GM12878 (cell line): ENCODE measurements at regions not wholly inside any gene's neighbourhood (a gene's known extent, or its start where the extent isn't known, plus 50 kb on each side); places are given as distances from the start of the nearest gene placed in this dataset.

ENCODE experiments used
- ATAC-seq: fragments of 200-7000 bp; cut with Tn5 transposase; 3 replicates; pipeline ENCODE4 v1.9.1; 2020; ENCODE audit warnings: mild to moderate bottlenecking, moderate library complexity
- BruUV-seq: library from RNA; stranded (reverse); fragments of 400-500 nt; replicated peaks from 2 replicates; lab custom pipeline; 2021; lab: Mats Ljungman, UMichigan
- CTCF ChIA-PET: fragments of 300-600 bp; sonication (Branson Sonifier 250); formaldehyde crosslinking; extraction: SDS; loops from one replicate; lab custom pipeline; 2021; ENCODE audit warnings: inconsistent platforms; lab: Yijun Ruan, JAX
- POLR2A ChIA-PET: fragments of 350-600 bp; formaldehyde crosslinking; extraction: SDS; loops from one replicate; lab custom pipeline; 2021; ENCODE audit warnings: inconsistent platforms; lab: Charles Lee
- RAD21 ChIA-PET: fragments of 300-600 bp; sonication (Branson Sonifier 250); formaldehyde crosslinking; loops from one replicate; lab custom pipeline; 2023; ENCODE audit warnings: antibody characterized with exemption; ENCODE audit not compliant: unreplicated experiment; lab: Charles Lee
- SMC1A ChIA-PET: fragments of 300-600 bp; sonication (Branson Sonifier 250); formaldehyde crosslinking; loops from one replicate; lab custom pipeline; 2023; ENCODE audit not compliant: unreplicated experiment, uncharacterized antibody; lab: Charles Lee
- DNase-seq: peaks from one replicate; pipeline ENCODE4 v3.0.0-alpha.2; 2011; ENCODE audit warnings: low read depth, low spot score
- FAIRE-seq: peaks from 3 replicates; lab custom pipeline; 2011; peaks lifted over from hg19 to GRCh38; lab: Jason Lieb, UNC
- H2AFZ ChIP-seq: 2 replicates; pipeline ENCODE4 v1.6.0; 2011; ENCODE audit warnings: low read depth, low read length, control low read depth; ENCODE audit not compliant: control insufficient read depth
- H3K27ac ChIP-seq: 2 replicates; pipeline ENCODE4 v1.5.1; 2011; ENCODE audit warnings: control low read depth; ENCODE audit not compliant: control insufficient read depth, insufficient read depth
- H3K27me3 ChIP-seq, 2 experiments: replicated peaks in 1 of 2; 2 replicates each; pipeline versions ENCODE4 v1.6.0 to v1.6.1; 2011; ENCODE audit warnings: low read length in 1 of 2; ENCODE audit not compliant: control insufficient read depth in 2 of 2, insufficient read depth in 2 of 2
- H3K36me3 ChIP-seq, 2 experiments: 2 replicates each; pipeline ENCODE4 v1.5.1; 2011; ENCODE audit warnings: low read length in 1 of 2; ENCODE audit not compliant: control insufficient read depth in 2 of 2, insufficient read depth in 2 of 2
- H3K4me1 ChIP-seq: 2 replicates; pipeline ENCODE4 v1.6.1; 2011; ENCODE audit warnings: mild to moderate bottlenecking, low read length, moderate library complexity, mixed read lengths; ENCODE audit not compliant: control insufficient read depth, insufficient read depth
- H3K4me2 ChIP-seq: 2 replicates; pipeline ENCODE4 v1.6.0; 2011; ENCODE audit warnings: control low read depth; ENCODE audit not compliant: control insufficient read depth, insufficient read depth
- H3K4me3 ChIP-seq: fragments of 200-600 bp; sonication (generic); 2 replicates; pipeline ENCODE4 v1.5.1; 2016
- H3K79me2 ChIP-seq: 2 replicates; pipeline ENCODE4 v1.6.0; 2011; ENCODE audit warnings: low read length; ENCODE audit not compliant: control insufficient read depth, insufficient read depth
- H3K9ac ChIP-seq: 2 replicates; pipeline ENCODE4 v1.8.0; 2011; ENCODE audit warnings: low read length, control low read depth, mixed read lengths; ENCODE audit not compliant: control insufficient read depth, insufficient read depth
- H3K9me3 ChIP-seq: replicated peaks from 3 replicates; pipeline ENCODE4 v1.5.1; 2011; ENCODE audit warnings: mild to moderate bottlenecking, low read length; ENCODE audit not compliant: control insufficient read depth, insufficient read depth
- H4K20me1 ChIP-seq: 2 replicates; pipeline ENCODE4 v1.6.0; 2011; ENCODE audit not compliant: control insufficient read depth, insufficient read depth
- ASH2L ChIP-seq: fragments of 300-600, 200-600 bp; sonication (generic); IDR thresholded peaks from 2 replicates; pipeline ENCODE4 v1.6.1; 2017; ENCODE audit warnings: low read depth, mild to moderate bottlenecking, borderline replicate concordance
- CUX1 ChIP-seq: IDR thresholded peaks from 2 replicates; pipeline ENCODE4 v1.6.1; 2012; ENCODE audit warnings: improper control_type of control experiment, low read depth, low read length; ENCODE audit not compliant: insufficient replicate concordance
- EGR1 ChIP-seq, 2 experiments: IDR thresholded peaks; 1 replicate in 1 of 2; 2 replicates in 1 of 2; pipeline ENCODE4 v1.6.1; 2011 to 2012; ENCODE audit warnings: low read depth in 2 of 2, low read length in 2 of 2, borderline replicate concordance in 1 of 2, mild to moderate bottlenecking in 1 of 2, moderate library complexity in 1 of 2
- JUNB ChIP-seq: IDR thresholded peaks from 2 replicates; pipeline ENCODE4 v1.6.1; 2016; ENCODE audit warnings: antibody characterized with exemption, mild to moderate bottlenecking
- MTA2 ChIP-seq: fragments of 450-650 bp; IDR thresholded peaks from 2 replicates; pipeline ENCODE4 v1.6.1; 2016; ENCODE audit warnings: low read depth, mild to moderate bottlenecking, moderate library complexity
- MTA3 ChIP-seq: IDR thresholded peaks from 2 replicates; pipeline ENCODE4 v1.6.1; 2012; ENCODE audit warnings: low read length, inconsistent platforms, borderline replicate concordance
- PAX5 ChIP-seq: IDR thresholded peaks from 2 replicates; pipeline ENCODE4 v1.6.1; 2011; ENCODE audit warnings: low read depth, low read length, borderline replicate concordance
- SMAD5 ChIP-seq: IDR thresholded peaks from 2 replicates; pipeline ENCODE4 v1.6.1; 2016; ENCODE audit warnings: antibody characterized with exemption, low read depth
- SMARCA5 ChIP-seq: fragments of 450-650 bp; IDR thresholded peaks from 2 replicates; pipeline ENCODE4 v1.6.1; 2017; ENCODE audit warnings: mild to moderate bottlenecking
- USF2 ChIP-seq: IDR thresholded peaks from 2 replicates; pipeline ENCODE4 v1.6.1; 2011; ENCODE audit warnings: low read depth, low read length, improper control_type of control experiment, borderline replicate concordance
- ZNF687 ChIP-seq: fragments of 450-650 bp; IDR thresholded peaks from 2 replicates; pipeline ENCODE4 v1.6.1; 2017; ENCODE audit warnings: mild to moderate bottlenecking, moderate library complexity
- WGBS: methylation state at CpG from one replicate; pipeline ENCODE4 v1.1.6; 2016; ENCODE audit warnings: low lambda C conversion rate; ENCODE audit not compliant: insufficient replicate concordance, insufficient coverage; ENCODE audit errors: missing lambda C conversion rate; 5-methylcytosine and 5-hydroxymethylcytosine counted together
- in situ Hi-C: fragments of 300-500 bp; cut with MboI; formaldehyde crosslinking; loops from 9 replicates; pipeline ENCODE4 v1.14.3; 2018; ENCODE audit warnings: mixed read lengths
- intact Hi-C: fragments of 100-400 bp; cut with micrococcal nuclease; formaldehyde crosslinking; loops from one replicate; pipeline ENCODE4 v1.14.2; 2022; ENCODE audit not compliant: unreplicated experiment
- TF ChIP-seq, protein P1 (sequence below): fragments of 150-350 bp; IDR thresholded peaks from 2 replicates; pipeline ENCODE4 v1.6.1; 2014; ENCODE audit warnings: mild to moderate bottlenecking, low read depth, low read length

DNA sequence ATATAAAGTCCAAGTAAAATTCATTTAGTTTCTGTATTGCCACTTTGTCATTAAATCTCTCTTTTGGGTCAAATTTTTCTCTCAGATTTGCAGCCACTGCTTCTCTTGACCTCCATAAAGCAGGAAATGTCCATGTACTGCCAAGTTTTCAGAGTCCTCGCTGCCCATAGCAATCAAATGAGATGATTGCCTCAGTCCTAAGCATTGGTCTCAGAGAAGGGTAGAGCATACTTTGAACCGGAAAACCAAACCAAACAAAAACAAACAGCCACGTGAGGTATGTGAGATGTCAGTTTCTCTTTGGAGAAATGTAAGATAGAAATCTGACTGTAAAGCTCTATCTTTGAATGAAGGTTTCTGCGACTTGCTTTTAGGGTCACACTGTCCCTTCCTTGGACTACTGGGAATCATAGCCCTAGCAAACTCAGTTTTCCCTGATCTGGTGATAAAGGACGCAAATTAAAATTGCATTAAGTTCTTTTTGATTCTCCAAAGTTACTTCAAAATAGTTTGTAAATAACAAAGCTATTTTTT lies 505.4 kb upstream of the CITED2 start:
- ChIA-PET POLR2A (interaction anchor here (0.6 kb wide), 1 partner anchor 663 kb away, joined by 4 read pairs; no protein-coding TSS in a partner anchor), CTCF (interaction anchor here (0.7 to 4.2 kb wide), 9 partner anchors 9 to 1683 kb away, joined by 3 to 35 read pairs (median 7); partner anchors contain the start of gene CITED2), RAD21 (interaction anchor here (0.8 to 3.9 kb wide), 6 partner anchors 24 to 1042 kb away, joined by 3 to 24 read pairs (median 3); partner anchors contain the start of gene CITED2), SMC1A (interaction anchor here (0.7 to 4.8 kb wide), 16 partner anchors 8 to 510 kb away, joined by 3 to 25 read pairs (median 4); partner anchors contain the start of gene CITED2)
- no peaks in the 10 kb centered on the region for H3K79me2 ChIP-seq
- no peak overlapping the region for H2AFZ ChIP-seq
- H3K36me3 ChIP-seq = no peaks in the 10 kb centered on the region
- no peak for ATAC-seq
- WGBS = 43% methylated on average over 5 of the region's 5 CpGs
- DNase-seq = no peak
- peaks cover 12% of the 10 kb centered on the region for H3K4me1 ChIP-seq
- BruUV-seq = no TSS peak
- H3K4me2 ChIP-seq = no peak overlapping the region
- FAIRE-seq = no peak
- no peaks in the 10 kb centered on the region for H4K20me1 ChIP-seq
- no peak overlapping the region for H3K4me3 ChIP-seq
- in situ Hi-C loops = no loop called here
- no peaks in the 10 kb centered on the region for H3K27me3 ChIP-seq
- no peak overlapping the region for H3K27ac ChIP-seq
- H3K9ac ChIP-seq = no peak overlapping the region
- no peaks in the 10 kb centered on the region for H3K9me3 ChIP-seq
- intact Hi-C loops = loop anchor here (5.0 to 10.0 kb wide), 4 partner anchors 117 to 1685 kb away; partner anchors contain the start of gene CITED2
- TF ChIP-seq ASH2L (no peak), USF2 (no peak), JUNB (no peak), EGR1 (IDR thresholded peaks at IDR 0.05; ENCODE audit: borderline replicate concordance in 1 of 2, low read depth in 2 of 2, low read length in 2 of 2) (no peak), PAX5 (no peak), SMAD5 (no peak), ZNF687 (no peak), MTA2 (no peak), SMARCA5 (no peak), CUX1 (no peak), MTA3 (no peak)
- TF ChIP-seq, protein P1, sequence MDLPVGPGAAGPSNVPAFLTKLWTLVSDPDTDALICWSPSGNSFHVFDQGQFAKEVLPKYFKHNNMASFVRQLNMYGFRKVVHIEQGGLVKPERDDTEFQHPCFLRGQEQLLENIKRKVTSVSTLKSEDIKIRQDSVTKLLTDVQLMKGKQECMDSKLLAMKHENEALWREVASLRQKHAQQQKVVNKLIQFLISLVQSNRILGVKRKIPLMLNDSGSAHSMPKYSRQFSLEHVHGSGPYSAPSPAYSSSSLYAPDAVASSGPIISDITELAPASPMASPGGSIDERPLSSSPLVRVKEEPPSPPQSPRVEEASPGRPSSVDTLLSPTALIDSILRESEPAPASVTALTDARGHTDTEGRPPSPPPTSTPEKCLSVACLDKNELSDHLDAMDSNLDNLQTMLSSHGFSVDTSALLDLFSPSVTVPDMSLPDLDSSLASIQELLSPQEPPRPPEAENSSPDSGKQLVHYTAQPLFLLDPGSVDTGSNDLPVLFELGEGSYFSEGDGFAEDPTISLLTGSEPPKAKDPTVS = no peak
